ENCODE measurements at regions not wholly inside any gene's neighbourhood (a gene's known extent, or its start where the extent isn't known, plus 50 kb on each side); places are given as distances from the start of the nearest gene placed in this dataset.

DNA sequence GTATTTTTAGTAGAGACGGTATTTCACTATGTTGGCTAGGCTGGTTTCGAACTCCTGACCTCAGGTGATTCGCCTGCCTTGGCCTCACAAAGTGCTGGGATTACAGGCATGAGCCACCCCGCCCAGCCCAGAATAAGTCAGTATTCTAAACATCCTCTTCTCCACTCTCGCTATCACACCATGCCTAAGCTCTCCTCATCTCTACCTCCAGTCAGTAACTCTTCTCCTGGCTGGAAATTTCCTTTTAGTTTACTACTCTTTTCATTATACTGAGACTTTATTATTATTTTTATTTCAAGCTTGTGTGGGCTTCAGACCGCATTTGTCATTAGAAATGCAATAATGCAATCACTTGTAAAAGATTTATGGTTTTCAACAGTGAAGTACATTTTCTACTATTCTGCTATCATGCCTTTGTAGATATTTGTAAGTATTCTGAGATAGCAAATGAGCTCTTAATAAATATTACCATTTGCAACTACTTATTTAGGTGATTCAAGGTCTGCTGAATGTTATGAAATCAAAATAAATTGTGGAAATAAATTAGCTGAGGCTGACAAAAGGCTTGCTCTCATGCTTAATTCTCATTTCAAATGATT, 617.3 kb upstream of the GOT2 start:
- Mint-ChIP-seq H3K36me3 (ENCODE audit: low read depth) (no peaks in the 10 kb centered on the region), H3K27ac (no peak overlapping the region), H3K4me1 (ENCODE audit: low read depth) (no peaks in the 10 kb centered on the region), H3K9me3 (no peaks in the 10 kb centered on the region), H3K27me3 (ENCODE audit: insufficient read depth) (no peaks in the 10 kb centered on the region; the same call in none of the 2 replicates), H3K4me3 (no peak overlapping the region)
- TF ChIP-seq, protein P1, sequence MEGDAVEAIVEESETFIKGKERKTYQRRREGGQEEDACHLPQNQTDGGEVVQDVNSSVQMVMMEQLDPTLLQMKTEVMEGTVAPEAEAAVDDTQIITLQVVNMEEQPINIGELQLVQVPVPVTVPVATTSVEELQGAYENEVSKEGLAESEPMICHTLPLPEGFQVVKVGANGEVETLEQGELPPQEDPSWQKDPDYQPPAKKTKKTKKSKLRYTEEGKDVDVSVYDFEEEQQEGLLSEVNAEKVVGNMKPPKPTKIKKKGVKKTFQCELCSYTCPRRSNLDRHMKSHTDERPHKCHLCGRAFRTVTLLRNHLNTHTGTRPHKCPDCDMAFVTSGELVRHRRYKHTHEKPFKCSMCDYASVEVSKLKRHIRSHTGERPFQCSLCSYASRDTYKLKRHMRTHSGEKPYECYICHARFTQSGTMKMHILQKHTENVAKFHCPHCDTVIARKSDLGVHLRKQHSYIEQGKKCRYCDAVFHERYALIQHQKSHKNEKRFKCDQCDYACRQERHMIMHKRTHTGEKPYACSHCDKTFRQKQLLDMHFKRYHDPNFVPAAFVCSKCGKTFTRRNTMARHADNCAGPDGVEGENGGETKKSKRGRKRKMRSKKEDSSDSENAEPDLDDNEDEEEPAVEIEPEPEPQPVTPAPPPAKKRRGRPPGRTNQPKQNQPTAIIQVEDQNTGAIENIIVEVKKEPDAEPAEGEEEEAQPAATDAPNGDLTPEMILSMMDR (IDR thresholded peaks at IDR 0.05), result no peak
- no peak for DNase-seq

DNA sequence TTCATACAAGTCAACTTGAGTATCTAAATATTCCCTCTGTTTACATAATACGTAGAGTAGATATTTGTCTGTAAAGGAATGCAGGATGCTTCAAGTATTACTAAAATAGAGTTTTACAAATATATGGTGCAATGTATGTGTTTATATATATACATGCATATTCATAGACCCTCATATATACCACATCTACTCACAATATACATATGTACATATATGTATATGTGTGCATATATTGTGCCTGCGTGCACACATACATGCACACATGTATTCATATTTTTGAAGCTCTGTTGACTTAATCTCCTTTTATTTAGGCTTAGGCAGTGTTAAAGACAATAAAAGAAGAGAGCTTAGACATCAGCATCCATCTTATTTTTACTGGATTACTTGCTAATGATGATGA, 616.6 kb upstream of the GOT2 start:
- no peaks in the 10 kb centered on the region; the same call in 1 of the 2 replicates for H3K27me3 Mint-ChIP-seq (ENCODE audit: insufficient read depth)
- H3K27ac Mint-ChIP-seq, result no peak overlapping the region
- H3K36me3 Mint-ChIP-seq (ENCODE audit: low read depth), result no peaks in the 10 kb centered on the region
- no peaks in the 10 kb centered on the region for H3K4me1 Mint-ChIP-seq (ENCODE audit: low read depth)
- no peak for DNase-seq
- H3K4me3 Mint-ChIP-seq, result no peak overlapping the region
- TF ChIP-seq, protein P1 (IDR thresholded peaks at IDR 0.05), result no peak
- no peaks in the 10 kb centered on the region for H3K9me3 Mint-ChIP-seq

DNA sequence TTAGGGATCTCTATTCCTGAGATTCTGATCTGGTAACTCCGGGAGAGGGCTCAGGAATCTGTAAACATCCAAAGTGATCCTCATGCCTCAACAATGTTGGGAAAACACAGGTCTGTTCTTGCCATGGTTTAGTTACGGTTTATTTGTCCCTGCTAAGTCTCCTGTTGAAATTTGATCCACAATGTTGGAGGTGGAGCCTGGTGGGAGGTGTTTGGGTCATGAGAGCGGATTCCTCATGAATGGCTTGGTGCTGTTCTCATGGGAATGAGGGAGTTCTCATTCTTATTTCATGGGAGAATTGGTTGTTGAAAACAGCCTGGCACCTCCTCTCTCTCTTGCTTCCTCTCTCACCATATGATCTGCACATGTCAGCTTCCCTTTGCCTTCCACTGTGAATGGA, 608.6 kb upstream of the GOT2 start:
- no peak for DNase-seq
- H3K27ac Mint-ChIP-seq, result no peak overlapping the region
- H3K36me3 Mint-ChIP-seq (ENCODE audit: low read depth), result no peaks in the 10 kb centered on the region
- H3K4me3 Mint-ChIP-seq, result no peak overlapping the region
- no peaks in the 10 kb centered on the region; the same call in none of the 2 replicates for H3K27me3 Mint-ChIP-seq (ENCODE audit: insufficient read depth)
- H3K4me1 Mint-ChIP-seq (ENCODE audit: low read depth), result no peaks in the 10 kb centered on the region
- no peaks in the 10 kb centered on the region for H3K9me3 Mint-ChIP-seq
- TF ChIP-seq, protein P1 (IDR thresholded peaks at IDR 0.05), result no peak

DNA sequence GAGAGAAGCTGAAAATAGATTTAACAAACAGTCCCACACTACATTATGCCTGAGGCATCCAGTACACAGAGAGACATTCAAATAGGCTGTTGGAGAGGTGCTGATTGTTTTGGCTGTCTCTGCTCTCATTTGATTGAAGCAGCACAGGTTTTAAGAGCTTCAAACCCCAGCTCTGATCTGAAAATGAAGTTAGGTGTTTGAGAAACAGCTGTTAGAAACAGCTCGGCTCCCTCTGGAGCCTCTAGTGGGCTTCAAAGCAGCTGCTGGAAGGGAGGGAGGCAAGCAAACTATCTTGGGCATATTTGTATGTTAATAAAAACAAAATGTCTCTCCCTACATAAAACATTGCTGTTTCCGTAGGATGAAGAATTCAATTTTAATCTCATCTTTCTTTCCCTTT, 607.3 kb upstream of the GOT2 start:
- no peaks in the 10 kb centered on the region for H3K36me3 Mint-ChIP-seq (ENCODE audit: low read depth)
- TF ChIP-seq, protein P1 (IDR thresholded peaks at IDR 0.05), result no peak
- no peaks in the 10 kb centered on the region for H3K9me3 Mint-ChIP-seq
- no peaks in the 10 kb centered on the region for H3K4me1 Mint-ChIP-seq (ENCODE audit: low read depth)
- H3K27ac Mint-ChIP-seq, result no peak overlapping the region
- H3K27me3 Mint-ChIP-seq (ENCODE audit: insufficient read depth), result no peaks in the 10 kb centered on the region; the same call in 1 of the 2 replicates
- H3K4me3 Mint-ChIP-seq, result no peak overlapping the region
- DNase-seq, result no peak

DNA sequence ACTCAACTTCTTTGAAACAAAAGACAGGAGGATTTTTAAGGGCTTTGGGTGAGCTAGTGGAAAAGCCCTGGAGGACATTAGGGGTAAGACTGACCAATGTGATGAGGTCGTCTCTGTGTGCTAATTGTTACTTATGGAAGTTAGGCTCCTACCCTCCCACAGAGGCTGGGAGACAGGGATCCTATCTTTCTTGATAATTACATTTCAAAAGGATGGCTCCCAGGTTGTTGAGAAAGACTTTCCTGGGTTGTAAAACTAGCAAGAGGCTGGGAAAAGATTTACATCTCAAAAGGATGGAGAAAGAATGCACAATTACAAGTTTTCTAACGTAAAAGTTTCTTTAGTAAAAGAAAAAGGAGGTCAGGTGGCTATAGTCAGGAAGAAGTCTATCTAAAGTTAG, 605.8 kb upstream of the GOT2 start:
- Mint-ChIP-seq H3K9me3 (no peaks in the 10 kb centered on the region), H3K4me1 (ENCODE audit: low read depth) (no peaks in the 10 kb centered on the region), H3K27ac (no peak overlapping the region), H3K27me3 (ENCODE audit: insufficient read depth) (no peaks in the 10 kb centered on the region; the same call in 1 of the 2 replicates), H3K4me3 (no peak overlapping the region), H3K36me3 (ENCODE audit: low read depth) (no peaks in the 10 kb centered on the region)
- no peak for DNase-seq
- TF ChIP-seq, protein P1 (IDR thresholded peaks at IDR 0.05), result no peak
